ENCODE measurements at regions not wholly inside any gene's neighbourhood (a gene's known extent, or its start where the extent isn't known, plus 50 kb on each side); places are given as distances from the start of the nearest gene placed in this dataset.

GRCh38 chr4:3657902-3658529 lies 108.2 kb upstream of the ADRA2C start:
- TF ChIP-seq, protein P1, sequence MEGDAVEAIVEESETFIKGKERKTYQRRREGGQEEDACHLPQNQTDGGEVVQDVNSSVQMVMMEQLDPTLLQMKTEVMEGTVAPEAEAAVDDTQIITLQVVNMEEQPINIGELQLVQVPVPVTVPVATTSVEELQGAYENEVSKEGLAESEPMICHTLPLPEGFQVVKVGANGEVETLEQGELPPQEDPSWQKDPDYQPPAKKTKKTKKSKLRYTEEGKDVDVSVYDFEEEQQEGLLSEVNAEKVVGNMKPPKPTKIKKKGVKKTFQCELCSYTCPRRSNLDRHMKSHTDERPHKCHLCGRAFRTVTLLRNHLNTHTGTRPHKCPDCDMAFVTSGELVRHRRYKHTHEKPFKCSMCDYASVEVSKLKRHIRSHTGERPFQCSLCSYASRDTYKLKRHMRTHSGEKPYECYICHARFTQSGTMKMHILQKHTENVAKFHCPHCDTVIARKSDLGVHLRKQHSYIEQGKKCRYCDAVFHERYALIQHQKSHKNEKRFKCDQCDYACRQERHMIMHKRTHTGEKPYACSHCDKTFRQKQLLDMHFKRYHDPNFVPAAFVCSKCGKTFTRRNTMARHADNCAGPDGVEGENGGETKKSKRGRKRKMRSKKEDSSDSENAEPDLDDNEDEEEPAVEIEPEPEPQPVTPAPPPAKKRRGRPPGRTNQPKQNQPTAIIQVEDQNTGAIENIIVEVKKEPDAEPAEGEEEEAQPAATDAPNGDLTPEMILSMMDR (conservative IDR thresholded peaks at IDR 0.05), result no peak
- no peak for TF ChIP-seq ZFX (IDR thresholded peaks at IDR 0.05)

Measured in C4-2B (cell line).